GM12878 (cell line): ENCODE measurements at regions not wholly inside any gene's neighbourhood (a gene's known extent, or its start where the extent isn't known, plus 50 kb on each side); places are given as distances from the start of the nearest gene placed in this dataset.

Experiments
- CTCF ChIP-seq, 3 experiments: IDR thresholded peaks in 2 of 3; conservative IDR thresholded peaks in 1 of 3; 2 replicates each; pipeline ENCODE4 v1.5.1; 2011; ENCODE audit warnings: low read depth in 3 of 3, low read length in 3 of 3, mild to moderate bottlenecking in 3 of 3, control low read depth in 2 of 3, moderate library complexity in 2 of 3, inconsistent platforms in 1 of 3, mixed read lengths in 1 of 3; ENCODE audit not compliant: control insufficient read depth in 2 of 3, insufficient read depth in 1 of 3; ENCODE audit errors: extremely low read depth in 1 of 3
- EP300 ChIP-seq, 2 experiments: fragments of 150-350 bp in 1 of 2; IDR thresholded peaks; 2 replicates each; pipeline ENCODE4 v1.6.1; 2011 to 2012; ENCODE audit warnings: low read depth in 2 of 2, low read length in 2 of 2, borderline replicate concordance in 1 of 2, improper control_type of control experiment in 1 of 2, inconsistent platforms in 1 of 2; ENCODE audit not compliant: control insufficient read depth in 1 of 2
- POLR2AphosphoS2 ChIP-seq: IDR thresholded peaks from 2 replicates; pipeline ENCODE4 v1.6.1; 2011; ENCODE audit warnings: low read depth, mild to moderate bottlenecking, low read length, improper control_type of control experiment, moderate library complexity
- RCOR1 ChIP-seq: conservative IDR thresholded peaks from 2 replicates; pipeline ENCODE4 v1.6.1; 2012; ENCODE audit warnings: low read depth, low read length, improper control_type of control experiment
- REST ChIP-seq: IDR thresholded peaks from 2 replicates; pipeline ENCODE4 v1.6.1; 2012; ENCODE audit warnings: mild to moderate bottlenecking, low read depth, low read length
- RFX5 ChIP-seq: IDR thresholded peaks from 2 replicates; pipeline ENCODE4 v1.6.1; 2011; ENCODE audit warnings: low read depth, low read length, improper control_type of control experiment
- SPI1 ChIP-seq: IDR thresholded peaks from 2 replicates; pipeline ENCODE4 v1.6.1; 2011; ENCODE audit warnings: low read depth, mild to moderate bottlenecking, low read length, moderate library complexity, borderline replicate concordance; ENCODE audit not compliant: insufficient read depth
- USF2 ChIP-seq: IDR thresholded peaks from 2 replicates; pipeline ENCODE4 v1.6.1; 2011; ENCODE audit warnings: low read depth, low read length, improper control_type of control experiment, borderline replicate concordance

GRCh38 chr13:73138638-73139491 lies 80.1 kb downstream of the KLF5 start:
- TF ChIP-seq POLR2AphosphoS2 (no peak), EP300 (IDR thresholded peaks at IDR 0.05; ENCODE audit: borderline replicate concordance in 1 of 2, control insufficient read depth in 1 of 2, low read depth in 2 of 2, low read length in 2 of 2) (no peak), RCOR1 (no peak), SPI1 (no peak), CTCF (IDR thresholded peaks at IDR 0.05 in 2 of 3, conservative IDR thresholded peaks at IDR 0.05 in 1 of 3; ENCODE audit: control insufficient read depth in 2 of 3, extremely low read depth in 1 of 3, insufficient read depth in 1 of 3, low read depth in 3 of 3, low read length in 3 of 3) (no peak), RFX5 (no peak), USF2 (no peak), REST (no peak)
